Fibroblast of skin of scalp (primary cell): ENCODE measurements at regions not wholly inside any gene's neighbourhood (a gene's known extent, or its start where the extent isn't known, plus 50 kb on each side); places are given as distances from the start of the nearest gene placed in this dataset.

Experiments used
- DNase-seq: peaks from one replicate; pipeline ENCODE4 v3.0.0-alpha.2; 2013

DNA sequence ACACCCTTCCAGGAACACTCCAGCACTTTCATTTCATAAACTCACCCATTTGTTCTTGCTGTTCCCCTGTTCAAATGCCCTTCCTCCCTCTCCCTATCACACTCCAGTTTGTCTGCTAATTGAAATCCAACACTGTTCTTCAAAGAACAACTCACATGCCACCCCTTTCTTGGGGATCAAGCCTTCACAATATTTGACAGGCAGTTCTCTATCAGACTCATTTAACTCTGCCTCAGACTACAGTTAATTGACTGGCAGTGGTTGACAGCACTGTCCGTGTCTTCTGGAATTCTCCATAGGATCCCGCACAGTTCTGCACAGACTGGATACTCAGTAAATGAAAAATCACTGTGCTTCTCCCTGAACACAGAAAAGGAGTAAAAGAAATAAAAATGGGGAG lies 87.8 kb downstream of the PMP22 start:
- no peak for DNase-seq

DNA sequence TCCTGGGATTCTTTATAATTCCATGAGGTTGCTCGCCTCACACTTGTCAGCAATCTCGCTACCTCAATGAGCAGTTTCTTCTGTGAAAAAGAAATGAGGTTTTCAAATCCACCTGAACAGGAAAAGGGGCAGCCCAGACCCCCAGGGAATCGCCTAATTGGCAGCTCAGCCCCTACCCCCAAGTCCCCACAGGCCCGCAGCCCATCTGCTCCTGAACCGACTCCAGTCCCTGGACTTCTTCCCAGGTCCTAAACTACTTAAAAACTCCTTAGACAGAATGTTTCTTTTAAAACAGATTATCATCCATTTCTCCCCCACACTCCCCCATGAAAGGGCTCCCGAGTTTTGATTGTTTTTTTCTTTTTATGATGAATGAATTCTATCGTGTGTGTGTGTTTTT lies 89.8 kb downstream of the PMP22 start:
- DNase-seq = no peak

DNA sequence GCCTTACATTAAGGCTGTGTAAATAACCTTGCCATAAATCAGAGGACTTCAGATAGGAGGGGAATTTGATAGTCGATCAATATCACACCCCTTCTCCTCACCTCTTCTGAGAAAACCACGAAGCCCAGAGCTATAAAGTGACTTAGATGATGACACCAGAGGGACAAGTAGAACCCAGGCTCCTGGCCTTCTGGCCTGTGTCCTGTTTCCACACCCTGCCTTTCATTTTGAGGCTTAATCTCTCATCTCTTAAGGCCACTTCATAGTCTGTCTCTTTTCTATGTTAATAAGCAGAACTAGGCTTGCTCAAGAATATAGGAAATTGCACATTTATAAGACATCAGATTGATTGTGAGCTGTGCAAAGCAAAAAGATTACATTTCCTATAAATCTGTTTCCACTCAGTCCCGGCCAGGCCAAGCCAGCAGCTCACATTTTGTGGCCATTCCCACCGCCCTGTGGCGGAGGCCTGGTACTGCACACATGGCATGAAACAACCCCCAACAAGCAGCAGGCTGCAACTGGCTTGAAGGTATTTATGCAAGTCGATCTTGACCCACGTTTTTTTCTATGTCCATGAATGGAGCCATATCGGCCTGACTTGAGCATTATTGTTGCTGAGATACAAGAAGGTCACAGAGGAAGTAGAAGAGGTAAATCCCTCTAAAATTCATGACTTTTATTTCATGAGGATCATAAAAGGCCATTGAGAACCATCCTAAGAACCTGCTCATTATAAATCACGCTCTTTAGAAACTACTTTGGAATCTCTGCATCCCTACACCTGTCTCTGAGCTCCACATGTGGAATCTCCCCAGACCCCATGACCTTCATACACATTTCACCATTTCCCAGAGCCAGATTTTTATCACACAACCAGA lies 93.7 kb downstream of the PMP22 start:
- peak; percentile 82 for DNase-seq

DNA sequence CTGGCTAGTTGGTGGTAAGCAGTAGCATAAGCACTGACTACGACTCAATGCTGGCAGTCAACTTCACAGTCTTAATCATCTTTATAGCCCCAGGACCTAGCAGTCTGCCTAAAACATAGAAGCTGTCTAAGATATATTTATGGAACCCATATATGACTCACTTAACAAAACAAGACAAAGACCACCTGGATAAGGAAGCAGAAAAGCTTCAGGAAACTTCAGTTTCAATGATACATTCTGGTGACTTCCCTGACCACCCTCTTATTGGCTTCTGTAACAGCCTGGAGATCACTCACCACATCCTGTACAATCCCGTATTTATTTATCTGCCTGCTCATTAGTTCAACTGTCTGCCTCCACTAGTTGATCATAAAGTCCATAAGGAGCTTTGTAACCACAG lies 95.5 kb downstream of the PMP22 start:
- peak; percentile 40 for DNase-seq

DNA sequence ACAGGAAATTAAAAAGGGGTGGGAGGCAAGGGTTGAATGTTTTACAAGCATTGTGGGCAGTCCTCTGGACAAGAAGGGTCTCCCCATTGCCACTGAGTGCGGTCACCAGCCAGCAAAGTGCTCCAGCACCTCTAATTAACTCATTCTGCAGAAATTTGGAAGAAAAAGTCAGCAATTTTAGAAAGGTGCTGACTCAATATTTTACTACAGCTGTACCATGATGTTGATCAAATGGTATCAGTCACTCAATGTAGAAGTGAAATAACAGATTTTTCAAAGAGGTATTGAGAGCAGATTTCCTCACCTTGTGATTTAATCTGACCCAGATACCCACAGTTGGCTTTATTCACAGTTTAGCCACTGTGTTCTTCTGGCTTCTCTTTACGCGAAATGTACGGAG lies 96.7 kb downstream of the PMP22 start:
- no peak for DNase-seq

DNA sequence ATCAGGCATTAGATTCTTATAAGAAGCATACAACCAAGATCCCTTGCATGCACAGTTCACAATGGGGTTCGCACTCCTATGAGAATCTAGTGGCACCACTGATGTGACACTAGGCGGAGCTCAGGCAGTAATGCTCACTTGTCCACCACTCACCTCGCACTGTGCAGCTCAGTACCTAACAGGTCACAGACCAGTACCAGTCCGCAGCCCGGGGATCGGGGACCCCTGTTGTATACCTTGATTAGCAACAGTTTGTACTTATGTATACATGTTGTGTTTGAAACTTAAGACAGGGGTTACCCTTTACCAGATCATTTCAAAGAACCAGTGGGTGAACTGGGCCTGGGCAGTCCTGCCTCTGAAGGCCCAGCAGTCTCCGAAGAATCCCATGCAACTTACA lies 103.7 kb downstream of the PMP22 start:
- DNase-seq = no peak

DNA sequence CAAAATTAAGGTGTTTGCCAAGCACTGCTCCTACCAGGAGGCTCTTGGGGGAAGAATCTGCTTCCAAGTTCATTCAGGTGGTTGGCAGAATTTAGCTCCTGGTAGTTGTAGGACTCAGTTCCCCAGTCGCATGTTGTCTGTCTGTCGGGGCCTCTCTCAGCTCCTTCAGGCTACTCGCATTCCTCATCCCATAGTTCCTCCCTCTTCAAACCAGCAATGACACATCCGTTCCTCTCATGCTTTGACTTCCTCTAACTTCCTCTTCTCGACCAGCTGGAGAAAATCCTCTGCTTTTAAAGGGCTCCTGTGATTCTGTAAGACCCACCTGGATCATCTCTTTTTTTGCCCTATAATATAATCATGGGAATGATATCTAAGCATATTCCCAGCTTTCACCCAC lies 108.1 kb downstream of the PMP22 start:
- DNase-seq = peak; percentile 69

DNA sequence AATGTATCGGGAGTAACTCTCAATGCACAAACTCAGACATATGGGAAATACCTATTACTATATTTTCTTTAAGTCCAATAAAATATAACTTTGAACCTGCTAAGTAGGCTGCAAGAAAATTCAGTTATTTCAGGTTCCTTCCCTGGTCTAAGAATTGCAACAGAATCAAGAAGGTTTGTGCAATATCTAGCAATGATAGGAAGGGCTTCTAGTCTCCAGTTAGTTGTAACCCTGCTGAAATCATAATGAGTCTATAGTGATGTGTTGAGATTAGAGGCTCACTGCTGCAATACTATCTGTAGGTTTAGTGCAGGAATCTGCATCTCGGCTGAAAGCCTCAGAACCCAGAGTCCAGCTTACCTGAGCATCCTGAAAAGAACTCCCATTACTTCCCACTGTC lies 110.5 kb downstream of the PMP22 start:
- DNase-seq = no peak

DNA sequence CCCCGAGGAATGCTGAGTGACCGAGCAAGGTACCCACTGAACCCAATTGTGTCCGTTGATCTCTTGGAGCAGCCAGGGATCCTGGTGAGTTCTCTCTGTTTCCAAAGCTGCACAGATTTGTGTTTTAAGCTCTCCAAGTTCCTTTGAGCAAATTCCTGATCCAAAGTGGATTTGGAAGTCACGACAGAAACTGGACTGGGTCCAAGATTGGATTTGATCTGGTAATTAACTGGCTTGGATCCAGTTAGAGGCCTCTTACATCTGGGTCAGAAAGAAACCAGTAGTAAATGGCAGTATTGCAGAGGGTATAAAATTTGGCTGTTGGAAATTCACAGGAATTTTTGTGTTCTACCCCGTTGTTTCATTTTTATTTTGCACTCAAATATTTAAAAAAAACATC lies 119.5 kb downstream of the PMP22 start:
- DNase-seq = no peak

DNA sequence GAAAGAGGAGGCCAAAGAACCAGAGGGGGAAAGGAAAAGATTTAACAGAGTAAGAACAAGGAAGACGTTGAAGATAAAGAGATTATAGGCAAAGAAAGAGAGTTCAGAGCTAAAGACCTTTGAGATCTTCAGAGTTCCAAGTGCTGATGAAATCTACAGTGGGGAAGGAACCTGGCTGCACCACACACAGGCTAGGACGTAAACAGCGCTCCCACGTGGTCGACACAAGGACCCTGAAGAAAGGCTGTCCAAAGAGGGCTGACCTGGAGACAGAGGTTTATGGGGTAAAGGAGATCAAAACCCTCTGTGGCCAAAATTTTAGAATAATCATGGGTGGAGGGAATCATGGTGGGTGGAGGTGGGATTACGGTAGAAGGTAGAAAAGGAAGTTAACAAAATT lies 121.6 kb downstream of the PMP22 start:
- DNase-seq = no peak

DNA sequence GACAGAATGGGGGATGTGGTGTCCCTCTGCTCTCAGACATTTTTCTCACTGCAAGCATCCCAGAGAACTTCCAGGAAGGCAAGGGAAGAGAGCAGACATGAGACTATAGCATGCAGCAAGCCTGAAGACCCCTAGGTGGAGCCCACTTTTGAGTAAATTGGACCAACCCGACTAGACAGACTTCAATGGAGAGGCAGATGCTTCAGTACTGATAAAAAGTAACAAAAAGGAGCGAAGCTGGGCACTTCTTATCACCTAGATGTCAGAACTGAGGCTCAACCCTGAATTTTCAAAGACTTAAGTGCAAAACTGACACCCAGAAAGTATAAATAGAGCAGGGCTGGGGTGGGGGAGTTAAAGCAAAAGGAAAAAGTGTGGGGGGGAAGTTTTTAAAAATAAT lies 130.8 kb downstream of the PMP22 start:
- DNase-seq = no peak

DNA sequence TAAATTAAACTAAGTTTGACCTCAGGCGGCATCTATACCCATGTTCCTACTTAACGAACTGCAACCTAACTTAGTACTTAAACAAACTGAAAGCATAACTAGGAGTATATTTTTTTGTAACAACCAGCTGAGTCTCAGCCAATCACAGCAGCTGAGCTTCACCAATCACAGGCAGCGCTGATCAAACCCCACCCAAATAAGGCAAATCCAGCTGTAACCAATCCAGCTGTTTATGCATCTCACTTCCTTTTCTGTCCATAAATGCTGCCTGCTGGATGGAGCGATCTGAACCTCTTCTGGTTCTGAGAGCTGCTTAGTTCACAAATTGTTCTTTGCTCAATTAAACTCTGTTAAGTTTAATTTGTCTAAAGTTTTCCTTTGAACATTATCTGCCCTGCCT lies 131.3 kb downstream of the PMP22 start:
- DNase-seq = no peak

DNA sequence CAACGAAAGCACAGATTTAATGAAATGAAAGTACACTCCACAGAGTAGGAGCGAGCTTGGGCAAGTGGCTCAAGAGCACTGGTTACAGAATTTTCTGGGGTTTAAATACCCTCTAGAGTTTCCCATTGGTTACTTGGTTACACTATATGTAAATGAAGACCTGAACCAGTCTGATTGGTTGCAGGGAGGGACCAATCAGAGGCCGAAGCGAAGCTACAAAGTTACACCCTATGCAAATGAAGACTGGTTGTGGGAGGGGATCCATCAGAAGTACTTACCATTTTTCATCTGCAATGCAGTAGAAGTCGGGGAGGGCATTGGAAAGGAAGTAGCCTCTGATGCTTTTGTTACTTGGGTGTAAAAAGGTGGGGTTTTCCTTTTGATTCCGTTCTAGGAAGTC lies 132.0 kb downstream of the PMP22 start:
- DNase-seq = no peak

DNA sequence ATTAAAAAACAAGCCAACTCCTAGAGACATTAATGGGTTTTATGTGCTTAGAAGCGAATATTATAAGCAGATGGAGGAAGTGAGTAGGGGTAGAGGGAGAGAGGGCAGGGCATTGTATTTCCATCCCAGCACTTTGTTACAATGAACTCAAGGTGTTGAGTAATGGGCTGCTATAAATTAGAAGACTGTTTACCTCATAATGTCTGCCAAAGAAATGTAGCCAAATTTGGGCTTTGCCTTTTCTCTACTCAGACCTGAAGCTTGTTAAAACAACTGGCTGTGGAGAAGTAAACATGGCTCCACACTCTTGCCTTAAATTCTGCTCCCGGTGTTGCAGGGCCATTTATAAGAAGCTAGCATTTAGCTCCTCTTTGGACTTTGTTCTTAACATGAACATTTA lies 134.7 kb downstream of the PMP22 start:
- DNase-seq = no peak

DNA sequence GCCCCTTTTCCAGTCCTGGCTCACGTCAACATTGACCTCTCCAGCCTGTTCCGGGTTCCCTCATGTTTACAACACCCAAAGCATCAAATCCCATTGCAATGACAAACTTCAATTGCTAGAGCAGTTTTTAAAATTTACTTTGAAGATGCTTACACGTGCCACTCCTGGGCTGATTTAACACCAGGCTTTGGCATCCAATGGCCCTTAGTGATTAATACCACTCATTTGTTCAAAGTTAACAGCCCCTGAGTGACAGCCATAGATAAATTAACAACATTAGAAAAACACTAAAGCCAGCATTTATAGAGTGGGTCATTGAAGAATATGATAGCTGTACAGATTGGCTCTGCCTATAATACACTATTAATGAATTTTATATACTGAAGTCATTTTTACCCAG lies 135.1 kb downstream of the PMP22 start:
- DNase-seq = no peak

DNA sequence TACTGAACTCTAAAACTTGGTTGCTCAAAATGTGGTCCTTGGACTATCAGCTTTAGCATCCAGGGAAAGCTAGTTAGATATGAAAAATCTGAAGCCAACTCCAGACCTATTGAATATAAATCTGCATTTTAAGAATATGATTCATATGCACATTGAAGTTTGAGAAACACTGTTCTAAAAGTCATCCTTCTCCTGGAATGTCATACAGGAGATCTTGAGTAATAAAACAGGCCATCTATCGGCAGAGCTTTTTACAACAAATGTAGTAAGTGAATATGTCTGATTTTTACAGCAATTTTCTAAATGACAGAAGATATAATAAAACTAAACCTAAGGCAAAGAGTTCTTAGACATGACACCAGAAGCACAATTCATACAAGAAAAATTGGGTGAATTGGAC lies 140.4 kb downstream of the PMP22 start:
- DNase-seq = peak; percentile 63

DNA sequence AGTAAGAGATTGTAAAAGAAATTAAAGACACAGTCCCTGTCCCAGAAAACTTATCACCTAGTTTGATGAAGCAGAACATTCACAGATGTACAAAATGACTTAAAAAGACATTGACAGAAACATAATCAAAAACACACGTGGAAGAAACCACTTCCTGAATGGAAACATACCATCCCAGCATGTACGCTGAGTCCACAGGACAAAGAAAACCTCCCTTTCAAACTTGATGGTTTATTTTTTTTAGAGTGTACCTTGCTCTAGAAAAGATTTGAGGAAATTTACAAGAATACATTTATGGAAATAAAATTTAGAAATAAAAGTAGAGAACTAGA lies 140.9 kb downstream of the PMP22 start:
- DNase-seq = peak; percentile 61

DNA sequence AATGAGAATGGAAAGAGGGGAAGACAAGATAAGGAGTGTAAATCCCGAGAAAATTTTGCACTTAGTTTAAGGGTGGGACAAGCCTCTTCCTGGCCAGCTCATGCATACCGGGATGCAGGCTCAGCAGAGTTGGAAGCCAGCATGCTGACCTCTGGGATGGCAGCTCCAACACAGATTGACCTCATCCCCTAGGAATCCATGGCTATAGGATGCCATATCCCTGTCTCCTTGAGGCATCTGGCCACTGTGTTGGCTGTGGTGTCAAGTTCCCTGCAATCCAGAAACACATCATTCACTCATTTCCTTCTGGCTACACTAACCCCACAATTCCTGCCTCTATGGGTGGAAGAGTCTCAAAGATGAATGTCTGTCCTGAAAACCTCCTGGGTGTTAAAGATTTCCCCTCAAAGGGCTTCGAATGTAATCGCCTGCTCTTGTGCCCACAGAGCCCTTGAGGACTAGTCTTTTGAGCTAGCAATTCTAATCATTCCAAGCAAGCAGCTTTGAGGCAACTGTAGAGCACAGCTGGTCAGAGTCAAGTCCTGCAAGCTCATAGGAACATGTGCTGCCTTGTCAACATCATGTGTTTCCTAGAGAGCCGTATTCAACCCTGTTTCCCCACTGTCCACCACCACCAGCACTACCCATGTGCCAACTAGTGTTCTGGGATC lies 141.4 kb downstream of the PMP22 start:
- DNase-seq = peak; percentile 96

DNA sequence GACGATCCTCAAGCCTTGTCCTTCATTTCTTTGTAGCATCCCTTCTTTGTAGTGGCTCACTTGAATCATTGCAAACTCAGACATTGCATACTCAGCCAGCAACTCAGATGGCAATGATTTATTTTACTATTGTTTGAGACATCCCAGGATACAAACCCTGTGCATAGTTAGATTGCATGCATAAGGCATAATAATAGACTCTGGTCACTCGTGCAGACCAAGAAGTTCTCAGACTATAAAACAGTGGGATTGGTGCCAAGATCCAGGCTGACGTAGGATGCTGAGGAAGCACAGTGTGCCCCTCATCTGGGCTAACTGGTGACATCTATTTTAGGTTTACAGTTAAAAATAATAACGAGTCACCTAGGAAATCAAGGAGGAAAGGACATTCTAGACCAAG lies 142.3 kb downstream of the PMP22 start:
- DNase-seq = peak; percentile 44

DNA sequence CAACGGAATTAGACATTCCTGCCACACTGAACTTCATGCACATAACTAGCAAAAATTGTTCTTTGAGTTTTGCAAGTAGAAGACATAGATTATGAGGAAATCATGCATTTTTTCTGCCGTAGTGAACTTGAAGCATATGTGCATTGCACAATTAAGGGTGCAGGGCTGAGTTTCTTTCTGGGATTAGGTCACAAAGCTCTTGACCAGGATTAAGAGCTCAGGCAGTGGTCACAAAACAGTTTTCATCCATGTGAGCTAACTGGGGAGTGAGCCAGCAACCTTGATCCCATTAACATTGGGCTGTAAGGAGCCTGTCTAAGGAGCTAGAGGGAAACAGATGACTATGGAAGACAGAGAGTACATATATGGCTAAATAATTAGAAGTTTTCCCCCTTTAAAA lies 143.7 kb downstream of the PMP22 start:
- DNase-seq = peak; percentile 56

DNA sequence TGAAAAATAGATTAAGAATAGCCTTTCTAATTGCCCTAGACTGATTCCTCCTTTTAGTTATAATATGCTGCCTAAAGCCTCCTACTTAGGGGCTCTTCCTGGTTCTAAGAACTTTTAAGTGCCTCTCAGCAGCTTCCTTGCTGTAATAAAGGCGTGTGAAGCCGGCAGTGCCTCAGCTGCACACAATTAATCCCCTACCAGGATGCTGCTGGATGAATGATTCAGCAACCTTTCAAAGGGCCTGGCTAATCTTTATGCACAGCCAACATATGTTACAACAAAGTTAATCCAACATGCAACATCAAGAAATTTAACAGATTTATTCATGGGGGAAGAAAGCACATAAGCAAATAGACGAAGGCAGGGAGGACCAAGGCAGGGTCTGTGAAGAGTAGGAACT lies 145.2 kb downstream of the PMP22 start:
- DNase-seq = peak; percentile 83

DNA sequence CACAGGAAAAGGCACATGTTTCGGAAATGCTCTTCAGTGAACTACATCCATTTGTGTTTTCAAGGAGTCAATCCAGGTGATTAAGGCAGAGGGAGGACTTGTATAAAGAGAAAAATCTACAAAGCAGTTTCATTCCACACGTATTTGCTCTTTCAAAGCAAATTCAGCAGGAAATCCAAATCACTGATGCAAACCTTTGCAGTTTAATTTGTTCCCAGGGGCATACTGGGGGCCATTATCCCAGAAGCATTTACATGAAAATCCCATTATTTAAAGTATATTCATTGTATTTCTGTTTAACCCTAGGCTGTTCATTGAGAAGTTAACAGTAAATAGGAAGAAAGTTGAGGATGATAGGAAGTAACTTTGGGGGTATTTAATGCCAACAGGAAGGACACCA lies 147.9 kb downstream of the PMP22 start:
- DNase-seq = no peak

DNA sequence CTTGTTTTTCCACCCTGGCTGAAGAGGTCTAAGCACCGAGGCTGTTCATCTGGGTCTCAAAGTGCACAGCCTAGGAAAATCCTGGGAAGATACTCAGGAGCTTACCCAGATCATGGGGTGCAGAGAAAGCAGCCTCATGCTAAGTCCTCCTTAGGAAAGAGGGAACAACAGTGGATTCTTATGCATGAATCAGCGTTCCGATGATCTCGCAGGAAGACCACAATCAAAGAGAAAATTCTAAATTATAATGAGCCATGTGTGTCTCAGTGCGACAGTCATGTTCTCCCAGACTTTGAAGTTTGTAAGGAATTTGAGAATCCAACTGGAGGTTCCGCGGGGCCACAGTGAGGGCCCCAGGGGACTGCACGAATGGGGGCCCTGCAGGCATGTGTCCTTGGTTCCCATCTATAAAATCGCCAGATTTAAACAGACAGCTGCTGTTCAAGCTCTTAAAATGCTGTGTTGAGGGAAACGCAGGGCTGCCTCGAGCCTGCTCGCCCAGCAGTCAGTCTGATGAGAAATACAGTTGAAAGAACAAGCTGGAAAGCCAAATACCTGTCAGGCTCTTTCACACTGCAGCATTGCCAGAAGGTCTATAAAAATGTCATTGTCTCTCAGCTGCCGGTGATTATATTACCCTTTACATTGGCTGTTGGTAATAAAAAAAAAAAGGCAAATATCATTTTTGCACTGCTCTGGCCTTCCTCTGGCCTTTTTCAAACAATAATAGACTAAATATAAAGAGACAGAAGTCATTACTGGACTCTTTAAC lies 152.1 kb downstream of the PMP22 start:
- peak; percentile 49 for DNase-seq

DNA sequence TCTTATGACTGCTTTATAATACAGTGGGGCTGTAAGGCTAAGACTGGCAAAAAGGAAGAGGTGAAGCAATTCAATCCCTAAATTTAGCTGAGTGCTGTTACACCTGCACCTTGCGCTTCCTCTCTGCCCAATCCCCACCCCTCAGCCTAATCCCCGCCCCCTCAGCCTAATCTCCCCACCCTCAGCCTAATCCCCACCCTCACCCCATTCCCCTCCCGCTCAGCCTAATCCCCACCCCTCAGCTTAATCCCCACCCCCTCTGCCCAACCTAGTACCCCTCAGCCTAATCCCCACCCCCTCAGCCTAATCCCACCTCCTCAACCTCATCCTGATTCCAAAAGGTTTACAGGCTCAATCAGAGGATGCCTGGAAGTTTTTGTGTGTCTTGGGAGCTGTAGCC lies 155.5 kb downstream of the PMP22 start:
- DNase-seq = no peak
